OCI-LY3 (cell line): ENCODE measurements at regions not wholly inside any gene's neighbourhood (a gene's known extent, or its start where the extent isn't known, plus 50 kb on each side); places are given as distances from the start of the nearest gene placed in this dataset.

ENCODE experiments used
- H2AFZ ChIP-seq: fragments of 200-600, 300-600 bp; shearing (Covaris generic); 2 replicates; pipeline ENCODE4 v1.6.0; 2014; ENCODE audit warnings: antibody characterized with exemption, low read depth, low read length
- H3K27ac ChIP-seq: fragments of 200-600, 300-600 bp; sonication (generic); 2 replicates; pipeline ENCODE4 v1.5.1; 2014; ENCODE audit warnings: mild to moderate bottlenecking, low read length, moderate library complexity, mixed read lengths
- H3K27me3 ChIP-seq: fragments of 200-600, 300-600 bp; sonication (generic); 2 replicates; pipeline ENCODE4 v1.6.1; 2014; ENCODE audit warnings: low read depth, low read length, mixed read lengths
- H3K36me3 ChIP-seq: fragments of 200-600, 300-600 bp; sonication (generic); replicated peaks from 2 replicates; pipeline ENCODE3; 2014; ENCODE audit warnings: low read depth, low read length, mixed read lengths
- H3K4me1 ChIP-seq: fragments of 300-600, 200-600 bp; sonication (generic); 2 replicates; pipeline ENCODE4 v1.6.1; 2014; ENCODE audit warnings: low read length, mixed read lengths
- H3K4me2 ChIP-seq: fragments of 200-600, 300-600 bp; sonication (generic); 2 replicates; pipeline ENCODE4 v1.6.1; 2014; ENCODE audit warnings: low read length, mixed read lengths
- H3K4me3 ChIP-seq: fragments of 300-600, 200-600 bp; sonication (generic); 2 replicates; pipeline ENCODE4 v1.5.1; 2014; ENCODE audit warnings: antibody characterized with exemption, mild to moderate bottlenecking, low read length, moderate library complexity
- H3K79me2 ChIP-seq: fragments of 300-600, 200-600 bp; shearing (Covaris generic); 2 replicates; pipeline ENCODE4 v1.6.1; 2014; ENCODE audit warnings: mild to moderate bottlenecking, low read length, mixed read lengths
- H3K9ac ChIP-seq: fragments of 300-600, 200-600 bp; shearing (Covaris generic); 2 replicates; pipeline ENCODE4 v1.6.0; 2014; ENCODE audit warnings: mild to moderate bottlenecking, low read length, moderate library complexity
- H3K9me3 ChIP-seq: fragments of 200-600, 300-600 bp; shearing (Covaris generic); 2 replicates; pipeline ENCODE4 v1.6.1; 2014; ENCODE audit warnings: low read length, mixed read lengths; ENCODE audit not compliant: insufficient read depth
- H4K20me1 ChIP-seq: fragments of 200-600, 300-600 bp; sonication (generic); 2 replicates; pipeline ENCODE4 v1.6.1; 2016; ENCODE audit warnings: low read length, mixed read lengths; ENCODE audit not compliant: insufficient read depth
- CTCF ChIP-seq: fragments of 200-600, 300-600 bp; sonication (generic); IDR thresholded peaks from 2 replicates; pipeline ENCODE4 v1.5.1; 2014; ENCODE audit warnings: antibody characterized with exemption, low read length, low read depth
- EZH2phosphoT487 ChIP-seq: fragments of 200-600 bp; shearing (Covaris generic); IDR thresholded peaks from 2 replicates; pipeline ENCODE4 v1.6.1; 2018; ENCODE audit warnings: antibody characterized with exemption, mixed run types, low read depth

- no peak overlapping the region for H3K27ac ChIP-seq
- H3K4me2 ChIP-seq = no peak overlapping the region
- H3K27me3 ChIP-seq = no peaks in the 10 kb centered on the region
- no peak overlapping the region for H2AFZ ChIP-seq
- H3K4me3 ChIP-seq = no peak overlapping the region
- no peaks in the 10 kb centered on the region for H3K9me3 ChIP-seq
- H3K36me3 ChIP-seq = no peaks in the 10 kb centered on the region
- H3K9ac ChIP-seq = no peak overlapping the region
- no peaks in the 10 kb centered on the region for H3K79me2 ChIP-seq
- peaks cover 10% of the 10 kb centered on the region for H3K4me1 ChIP-seq
- no peaks in the 10 kb centered on the region for H4K20me1 ChIP-seq
- TF ChIP-seq CTCF (no peak), EZH2phosphoT487 (no peak)
Observed at GRCh38 chr4:179803857-179804256, 2361.6 kb upstream of the AGA start.

GRCh38 chr4:179804440-179804839 lies 2362.2 kb upstream of the AGA start:
- Histone ChIP-seq H3K4me1 (peaks cover 10% of the 10 kb centered on the region), H3K27me3 (no peaks in the 10 kb centered on the region), H3K36me3 (no peaks in the 10 kb centered on the region), H3K9ac (no peak overlapping the region), H3K27ac (no peak overlapping the region), H2AFZ (no peak overlapping the region), H3K4me3 (no peak overlapping the region), H3K4me2 (no peak overlapping the region), H3K79me2 (no peaks in the 10 kb centered on the region), H3K9me3 (no peaks in the 10 kb centered on the region), H4K20me1 (no peaks in the 10 kb centered on the region)
- TF ChIP-seq CTCF (no peak), EZH2phosphoT487 (no peak)

GRCh38 chr4:179817317-179817716 lies 2375.1 kb upstream of the AGA start:
- Histone ChIP-seq H3K27me3 (no peaks in the 10 kb centered on the region), H3K79me2 (no peaks in the 10 kb centered on the region), H4K20me1 (no peaks in the 10 kb centered on the region), H3K9me3 (peaks cover 9% of the 10 kb centered on the region; the same call in 1 of the 2 replicates), H3K4me2 (peak overlapping the region; percentile 58), H3K9ac (0 out of 2 replicates have a peak overlapping the region, but pooled peaks have one; percentile 5), H3K4me3 (peak overlapping the region; percentile 35), H3K27ac (peak overlapping the region; percentile 43), H3K4me1 (peaks cover 13% of the 10 kb centered on the region), H3K36me3 (no peaks in the 10 kb centered on the region), H2AFZ (peak overlapping the region; percentile 28)
- no peak for TF ChIP-seq CTCF
- no peak for TF ChIP-seq EZH2phosphoT487

- H3K27ac ChIP-seq = no peak overlapping the region
- no peak overlapping the region for H3K4me3 ChIP-seq
Observed at GRCh38 chr4:179823342-179823741, 2381.1 kb upstream of the AGA start.

More at GRCh38 chr4:179823342-179823741, 2381.1 kb upstream of the AGA start:
- no peak overlapping the region for H3K9ac ChIP-seq
- no peaks in the 10 kb centered on the region for H4K20me1 ChIP-seq
- H3K79me2 ChIP-seq = no peaks in the 10 kb centered on the region
- H2AFZ ChIP-seq = no peak overlapping the region
- H3K36me3 ChIP-seq = no peaks in the 10 kb centered on the region
- peaks cover 13% of the 10 kb centered on the region; the same call in 1 of the 2 replicates for H3K9me3 ChIP-seq
- TF ChIP-seq CTCF = no peak
- no peak for TF ChIP-seq EZH2phosphoT487
- no peaks in the 10 kb centered on the region for H3K27me3 ChIP-seq
- H3K4me1 ChIP-seq = no peaks in the 10 kb centered on the region
- no peak overlapping the region for H3K4me2 ChIP-seq
